B cell (primary cell): ENCODE measurements at regions not wholly inside any gene's neighbourhood (a gene's known extent, or its start where the extent isn't known, plus 50 kb on each side); places are given as distances from the start of the nearest gene placed in this dataset.

Experiments used
- EZH2 ChIP-seq: IDR thresholded peaks from 2 replicates; pipeline ENCODE4 v1.6.1; 2012; ENCODE audit warnings: borderline replicate concordance, low read depth, mild to moderate bottlenecking, moderate library complexity, low read length; ENCODE audit not compliant: insufficient read depth, poor library complexity, severe bottlenecking
- TF ChIP-seq, protein P1 (sequence below): fragments of 200-600 bp; IDR thresholded peaks from one replicate; pipeline ENCODE4 v1.8.0; 2022; ENCODE audit warnings: antibody characterized with exemption, mild to moderate bottlenecking

- no peak for TF ChIP-seq EZH2
- TF ChIP-seq, protein P1, sequence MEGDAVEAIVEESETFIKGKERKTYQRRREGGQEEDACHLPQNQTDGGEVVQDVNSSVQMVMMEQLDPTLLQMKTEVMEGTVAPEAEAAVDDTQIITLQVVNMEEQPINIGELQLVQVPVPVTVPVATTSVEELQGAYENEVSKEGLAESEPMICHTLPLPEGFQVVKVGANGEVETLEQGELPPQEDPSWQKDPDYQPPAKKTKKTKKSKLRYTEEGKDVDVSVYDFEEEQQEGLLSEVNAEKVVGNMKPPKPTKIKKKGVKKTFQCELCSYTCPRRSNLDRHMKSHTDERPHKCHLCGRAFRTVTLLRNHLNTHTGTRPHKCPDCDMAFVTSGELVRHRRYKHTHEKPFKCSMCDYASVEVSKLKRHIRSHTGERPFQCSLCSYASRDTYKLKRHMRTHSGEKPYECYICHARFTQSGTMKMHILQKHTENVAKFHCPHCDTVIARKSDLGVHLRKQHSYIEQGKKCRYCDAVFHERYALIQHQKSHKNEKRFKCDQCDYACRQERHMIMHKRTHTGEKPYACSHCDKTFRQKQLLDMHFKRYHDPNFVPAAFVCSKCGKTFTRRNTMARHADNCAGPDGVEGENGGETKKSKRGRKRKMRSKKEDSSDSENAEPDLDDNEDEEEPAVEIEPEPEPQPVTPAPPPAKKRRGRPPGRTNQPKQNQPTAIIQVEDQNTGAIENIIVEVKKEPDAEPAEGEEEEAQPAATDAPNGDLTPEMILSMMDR, result no peak
Observed at GRCh38 chr12:65593239-65593701, 231.0 kb upstream of the HMGA2 start.
